ENCODE measurements at regions not wholly inside any gene's neighbourhood (a gene's known extent, or its start where the extent isn't known, plus 50 kb on each side); places are given as distances from the start of the nearest gene placed in this dataset.
A peak's percentile ranks its signal among the peaks of the same experiment; 100 is the strongest.
"Not testable (repeated sequence)": the region's sequence is repeated elsewhere in the genome, so short reads cannot be mapped to it uniquely, and the experiment has no call there.

DNA sequence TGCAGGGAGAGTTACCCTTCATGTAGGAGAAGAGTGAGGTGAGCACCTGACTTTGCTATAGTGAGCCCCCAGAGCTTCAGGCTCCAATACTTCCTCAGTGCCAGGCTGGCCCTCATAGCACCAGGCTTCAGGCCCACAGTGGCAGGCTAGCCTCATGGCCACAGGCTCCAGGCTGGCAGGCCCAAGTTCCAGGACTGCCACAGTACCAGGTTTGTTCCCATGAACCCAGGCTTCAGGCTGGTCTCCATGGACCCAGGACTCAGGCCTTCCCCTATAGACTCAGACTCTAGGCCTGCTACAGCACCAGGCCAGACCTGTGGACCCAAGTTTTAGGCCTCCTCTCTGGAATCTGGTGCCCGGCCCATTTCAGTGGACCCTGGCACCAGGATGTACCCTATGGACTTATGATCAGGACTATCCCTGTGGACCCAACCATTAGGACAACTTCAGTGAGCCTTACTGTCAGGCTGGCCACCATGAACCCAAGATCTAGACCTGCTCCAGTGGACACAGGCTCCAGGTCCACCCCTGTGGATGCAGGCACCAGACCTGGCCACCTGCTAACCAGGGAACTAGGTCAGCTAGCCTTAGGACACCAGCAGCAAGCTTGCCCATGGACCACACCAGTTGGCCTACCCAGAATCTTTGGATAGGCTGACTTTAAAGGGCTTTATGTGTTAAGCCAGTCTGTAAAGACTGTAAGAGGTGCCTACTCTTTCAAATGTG lies 658.2 kb downstream of the KLHL13 start:
- DNase-seq, result no peak

DNA sequence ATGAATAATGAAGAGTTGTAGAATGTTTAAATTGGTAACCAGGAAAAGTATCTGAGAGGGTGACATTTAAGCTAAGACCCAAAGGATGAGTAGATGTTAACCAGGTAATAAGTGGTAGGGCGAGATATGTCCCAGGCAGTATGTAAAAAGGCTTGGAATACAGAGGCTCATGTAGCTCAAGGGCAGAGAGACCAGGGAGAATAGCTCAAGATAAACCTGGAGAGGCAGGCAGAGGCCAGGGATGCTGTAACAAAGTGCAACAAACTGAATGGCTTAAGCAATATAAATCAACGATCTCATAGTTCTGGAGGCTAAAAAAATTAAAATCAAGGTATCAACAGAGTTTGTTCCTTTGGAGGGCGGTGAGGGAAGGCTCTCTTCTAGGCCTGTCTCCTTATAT lies 660.8 kb downstream of the KLHL13 start:
- DNase-seq, result no peak

DNA sequence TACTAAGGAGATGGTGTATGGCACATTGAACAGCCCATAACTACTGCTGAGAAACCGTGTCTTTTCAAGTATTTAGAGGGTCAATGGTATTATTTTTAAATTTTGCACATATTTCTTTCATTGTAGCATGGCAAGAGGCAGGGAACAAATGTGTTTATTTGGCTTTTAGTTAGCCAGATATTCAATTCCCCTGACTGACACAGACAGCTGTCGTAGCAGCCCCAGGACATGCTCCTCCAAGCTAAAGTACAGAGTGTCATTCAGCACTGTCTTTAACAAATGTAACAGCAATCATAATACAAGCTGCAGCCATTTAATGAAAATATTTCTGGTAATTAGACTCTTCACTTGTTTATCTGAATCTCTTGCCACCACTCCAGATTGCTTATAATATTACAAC lies 687.1 kb downstream of the KLHL13 start:
- DNase-seq, result no peak

GRCh38 chrX:117407449-117408150 lies 709.0 kb downstream of the KLHL13 start:
- no peak for DNase-seq

- DNase-seq, result no peak
Measured at GRCh38 chrX:117400839-117401238, 715.8 kb downstream of the KLHL13 start.

GRCh38 chrX:117400005-117400404 lies 716.6 kb downstream of the KLHL13 start:
- DNase-seq, result no peak

DNA sequence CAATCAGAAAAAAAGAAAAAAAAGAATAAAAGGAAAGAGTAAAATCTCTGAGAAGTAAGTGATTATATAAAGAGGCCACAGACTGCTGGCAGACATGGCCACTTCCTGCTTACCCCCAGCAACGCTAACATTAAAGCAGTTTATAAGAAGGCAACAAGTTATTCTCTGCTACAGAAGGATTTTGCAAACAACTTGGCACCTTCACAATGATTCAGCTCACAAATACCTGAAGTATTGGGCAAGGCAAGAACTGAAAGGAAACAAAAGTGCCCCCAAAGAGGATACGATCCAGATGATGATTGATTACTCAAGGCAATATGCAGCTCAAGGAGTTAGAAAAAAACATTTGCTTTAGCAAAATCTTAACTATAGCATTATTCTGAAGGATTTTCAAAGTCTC lies 718.8 kb downstream of the KLHL13 start:
- no peak for DNase-seq

DNA sequence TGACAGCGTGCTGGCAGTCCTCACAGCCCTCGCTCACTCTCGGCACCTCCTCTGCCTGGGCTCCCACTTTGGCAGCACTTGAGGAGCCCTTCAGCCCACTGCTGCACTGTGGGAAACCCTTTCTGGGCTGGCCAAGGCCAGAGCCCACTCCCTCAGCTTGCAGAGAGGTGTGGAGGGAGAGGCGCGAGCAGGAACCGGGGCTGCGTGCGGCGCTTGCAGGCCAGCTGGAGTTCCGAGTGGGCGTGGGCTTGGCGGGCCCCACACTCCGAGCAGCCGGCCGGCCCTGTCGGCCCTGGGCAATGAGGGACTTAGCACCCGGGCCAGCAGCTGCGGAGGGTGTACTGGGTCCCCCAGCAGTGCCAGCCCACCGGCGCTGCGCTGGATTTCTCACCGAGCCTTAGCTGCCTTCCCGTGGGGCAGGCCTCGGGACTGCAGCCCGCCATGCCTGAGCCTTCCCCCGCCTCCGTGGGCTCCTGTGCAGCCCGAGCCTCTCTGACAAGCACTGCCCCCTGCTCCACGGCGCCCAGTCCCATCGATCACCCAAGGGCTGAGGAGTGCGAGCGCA lies 722.0 kb downstream of the KLHL13 start:
- not testable (repeated sequence) for DNase-seq

DNA sequence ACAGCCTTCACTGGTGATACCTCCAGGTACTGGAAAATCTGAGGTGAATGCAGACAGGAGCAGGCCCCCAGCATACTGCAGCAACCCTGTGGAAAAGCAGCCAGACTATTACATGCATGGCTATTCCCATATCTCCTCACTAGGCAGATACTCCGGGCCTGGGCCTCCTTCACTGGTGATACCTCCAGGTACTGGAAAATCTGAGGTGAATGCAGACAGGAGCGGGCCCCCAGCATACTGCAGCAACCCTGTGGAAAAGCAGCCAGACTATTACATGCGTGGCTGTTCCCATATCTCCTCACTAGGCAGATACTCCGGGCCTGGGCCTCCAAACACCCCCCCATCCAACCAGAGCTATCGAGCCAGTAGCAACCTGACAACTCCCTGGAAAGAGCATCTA lies 724.2 kb downstream of the KLHL13 start:
- DNase-seq, result not testable (repeated sequence)

GRCh38 chrX:117376460-117376859 lies 740.1 kb downstream of the KLHL13 start:
- DNase-seq, result no peak

- DNase-seq, result no peak
Measured at GRCh38 chrX:117335209-117335608, 781.4 kb downstream of the KLHL13 start.

GRCh38 chrX:117327373-117327772 lies 789.2 kb downstream of the KLHL13 start:
- peak; percentile 77 for DNase-seq

GRCh38 chrX:117325706-117326105 lies 790.9 kb downstream of the KLHL13 start:
- DNase-seq, result no peak

- DNase-seq, result no peak
Measured at GRCh38 chrX:117305168-117305766, 811.3 kb downstream of the KLHL13 start.

DNA sequence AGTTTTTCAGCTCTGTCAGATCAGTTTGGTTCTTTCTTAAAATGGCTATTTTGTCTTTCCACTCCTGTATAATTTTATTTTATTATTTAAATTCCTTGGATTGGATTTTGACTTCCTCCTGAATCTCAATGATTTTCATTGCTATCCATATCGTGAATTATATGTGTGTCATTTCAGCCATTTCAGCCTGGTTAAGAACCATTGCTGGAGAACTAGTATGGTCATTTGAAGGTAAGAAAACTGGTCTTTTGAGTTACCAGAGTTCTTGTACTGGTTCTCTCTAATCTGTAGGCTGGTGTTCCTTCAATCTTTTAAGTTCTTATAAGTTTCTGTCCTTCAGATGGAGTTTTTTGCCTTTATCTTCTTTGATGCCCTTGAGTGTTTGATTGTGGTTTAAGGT lies 815.5 kb downstream of the KLHL13 start:
- DNase-seq, result no peak

DNA sequence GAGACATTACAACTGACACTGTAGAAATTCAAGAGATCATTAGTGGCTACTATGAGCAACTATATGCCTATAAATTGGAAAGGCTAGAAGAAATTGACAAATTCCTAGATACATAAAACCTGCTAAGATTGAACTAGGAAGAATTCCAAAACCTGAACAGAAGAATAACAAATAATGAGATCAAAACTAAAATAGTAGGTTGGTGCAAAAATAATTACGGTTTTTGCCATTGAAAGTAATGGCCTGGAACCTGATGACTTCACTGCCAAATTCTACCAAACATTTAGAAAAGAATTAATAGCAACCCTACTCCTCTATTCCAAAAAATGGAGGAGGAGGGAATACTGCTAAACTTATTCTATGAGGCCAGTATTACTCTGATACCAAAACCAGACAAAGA lies 824.9 kb downstream of the KLHL13 start:
- no peak for DNase-seq

GRCh38 chrX:117274965-117275364 lies 812.2 kb upstream of the CT83 start:
- no peak for DNase-seq
